ENCODE measurements at regions not wholly inside any gene's neighbourhood (a gene's known extent, or its start where the extent isn't known, plus 50 kb on each side); places are given as distances from the start of the nearest gene placed in this dataset.

DNA sequence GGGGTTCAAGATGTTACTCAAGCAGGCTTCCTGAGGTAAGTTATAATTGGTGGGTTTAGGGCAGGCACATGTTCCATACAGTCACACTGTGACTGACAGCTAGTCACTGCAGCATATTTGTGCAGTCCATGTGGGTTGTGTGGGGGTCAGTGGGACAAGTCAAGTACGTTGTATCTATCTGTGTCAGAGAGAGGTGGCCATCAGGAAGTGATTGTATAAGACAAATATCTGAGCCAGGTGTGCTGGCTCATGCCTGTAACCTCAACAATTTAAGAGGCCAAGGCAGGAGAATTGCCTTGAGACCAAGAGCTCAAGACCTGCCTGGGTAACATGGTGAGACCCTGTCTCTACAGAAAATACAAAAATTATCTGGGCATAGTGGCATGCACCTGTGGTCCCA is 509.3 kb downstream of the CENPC start:
- TF ChIP-seq, protein P1, sequence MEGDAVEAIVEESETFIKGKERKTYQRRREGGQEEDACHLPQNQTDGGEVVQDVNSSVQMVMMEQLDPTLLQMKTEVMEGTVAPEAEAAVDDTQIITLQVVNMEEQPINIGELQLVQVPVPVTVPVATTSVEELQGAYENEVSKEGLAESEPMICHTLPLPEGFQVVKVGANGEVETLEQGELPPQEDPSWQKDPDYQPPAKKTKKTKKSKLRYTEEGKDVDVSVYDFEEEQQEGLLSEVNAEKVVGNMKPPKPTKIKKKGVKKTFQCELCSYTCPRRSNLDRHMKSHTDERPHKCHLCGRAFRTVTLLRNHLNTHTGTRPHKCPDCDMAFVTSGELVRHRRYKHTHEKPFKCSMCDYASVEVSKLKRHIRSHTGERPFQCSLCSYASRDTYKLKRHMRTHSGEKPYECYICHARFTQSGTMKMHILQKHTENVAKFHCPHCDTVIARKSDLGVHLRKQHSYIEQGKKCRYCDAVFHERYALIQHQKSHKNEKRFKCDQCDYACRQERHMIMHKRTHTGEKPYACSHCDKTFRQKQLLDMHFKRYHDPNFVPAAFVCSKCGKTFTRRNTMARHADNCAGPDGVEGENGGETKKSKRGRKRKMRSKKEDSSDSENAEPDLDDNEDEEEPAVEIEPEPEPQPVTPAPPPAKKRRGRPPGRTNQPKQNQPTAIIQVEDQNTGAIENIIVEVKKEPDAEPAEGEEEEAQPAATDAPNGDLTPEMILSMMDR (conservative IDR thresholded peaks at IDR 0.05), result no peak
- H3K27me3 Mint-ChIP-seq, result no peaks in the 10 kb centered on the region
- no peaks in the 10 kb centered on the region for H3K36me3 Mint-ChIP-seq
- H3K4me1 Mint-ChIP-seq (ENCODE audit: unreplicated experiment), result no peaks in the 10 kb centered on the region
- no peak for DNase-seq (ENCODE audit: extremely low spot score, unreplicated experiment)
- no peak overlapping the region for H3K4me3 Mint-ChIP-seq
- H3K27ac Mint-ChIP-seq, result no peak overlapping the region
- peaks cover 5% of the 10 kb centered on the region for H3K9me3 Mint-ChIP-seq

DNA sequence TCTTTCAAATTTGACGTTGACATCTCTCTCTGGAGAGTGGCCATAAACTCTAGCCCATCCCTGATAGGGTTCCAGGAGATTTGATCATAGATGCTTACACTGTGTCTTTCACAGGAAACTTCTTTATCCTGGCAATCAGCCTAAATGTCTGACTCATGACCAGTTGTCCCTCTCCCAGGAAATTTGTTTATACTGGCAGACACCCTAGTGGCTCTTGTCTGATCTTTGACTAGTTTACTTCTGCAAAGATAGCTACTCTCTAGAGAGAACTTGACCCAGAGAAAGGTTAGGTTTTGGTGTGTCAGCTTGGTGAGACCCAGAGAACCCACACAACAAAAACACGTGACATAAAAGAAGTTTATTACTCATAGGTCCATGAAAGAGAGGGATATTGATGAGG is 509.8 kb downstream of the CENPC start:
- no peaks in the 10 kb centered on the region for H3K27me3 Mint-ChIP-seq
- H3K4me1 Mint-ChIP-seq (ENCODE audit: unreplicated experiment), result no peaks in the 10 kb centered on the region
- DNase-seq (ENCODE audit: extremely low spot score, unreplicated experiment), result no peak
- TF ChIP-seq, protein P1 (conservative IDR thresholded peaks at IDR 0.05), result no peak
- H3K9me3 Mint-ChIP-seq, result peaks cover 5% of the 10 kb centered on the region
- no peak overlapping the region for H3K27ac Mint-ChIP-seq
- no peak overlapping the region for H3K4me3 Mint-ChIP-seq
- H3K36me3 Mint-ChIP-seq, result no peaks in the 10 kb centered on the region

DNA sequence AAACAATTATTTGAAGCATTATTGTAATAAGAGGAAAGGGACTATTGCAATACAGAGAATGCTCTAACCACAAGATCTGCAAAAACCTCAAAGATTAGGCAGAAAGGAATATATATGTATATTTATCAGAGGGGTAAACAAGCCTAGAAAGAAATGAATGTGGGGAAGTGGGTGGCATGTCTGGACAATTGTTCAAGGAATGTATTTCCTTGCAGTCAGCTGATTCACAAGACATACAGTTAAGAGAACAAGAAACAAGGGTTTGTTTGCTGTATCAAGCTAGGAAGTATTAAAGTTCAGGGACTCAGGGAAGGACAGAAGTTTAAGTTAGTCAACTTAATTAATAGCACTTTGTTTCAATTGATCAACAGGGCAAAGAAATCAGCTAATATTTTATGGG is 514.7 kb downstream of the CENPC start:
- TF ChIP-seq, protein P1 (conservative IDR thresholded peaks at IDR 0.05), result no peak
- DNase-seq (ENCODE audit: extremely low spot score, unreplicated experiment), result no peak
- no peak overlapping the region for H3K4me3 Mint-ChIP-seq

DNA sequence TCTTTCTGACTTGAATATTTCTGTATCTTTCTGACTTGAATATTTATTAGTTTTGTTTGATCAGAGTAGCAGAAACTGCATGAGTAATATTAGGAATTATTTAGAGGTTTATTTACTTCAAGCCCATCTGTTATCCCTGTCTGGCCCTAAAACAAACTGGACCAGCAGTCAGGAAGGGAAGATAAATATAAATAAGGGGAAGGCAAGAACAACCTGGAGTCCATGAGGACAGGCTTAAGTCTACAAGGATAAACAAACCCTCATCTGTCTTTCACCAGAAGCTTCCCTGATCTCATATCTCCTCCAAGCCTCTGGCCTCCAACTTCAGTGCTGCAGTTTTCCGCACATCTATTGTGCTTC is 524.9 kb downstream of the CENPC start:
- no peak overlapping the region for H3K4me3 Mint-ChIP-seq
- TF ChIP-seq, protein P1 (conservative IDR thresholded peaks at IDR 0.05), result no peak
- no peak overlapping the region for H3K27ac Mint-ChIP-seq
- H3K36me3 Mint-ChIP-seq, result no peaks in the 10 kb centered on the region
- peaks cover 8% of the 10 kb centered on the region for H3K4me1 Mint-ChIP-seq (ENCODE audit: unreplicated experiment)
- DNase-seq (ENCODE audit: extremely low spot score, unreplicated experiment), result no peak
- peaks cover 7% of the 10 kb centered on the region for H3K9me3 Mint-ChIP-seq
- H3K27me3 Mint-ChIP-seq, result no peaks in the 10 kb centered on the region

More for the DNA sequence above, 514.7 kb downstream of the CENPC start:
- Mint-ChIP-seq H3K27me3 (no peaks in the 10 kb centered on the region), H3K4me1 (ENCODE audit: unreplicated experiment) (no peaks in the 10 kb centered on the region), H3K36me3 (no peaks in the 10 kb centered on the region), H3K9me3 (peaks cover 5% of the 10 kb centered on the region), H3K27ac (no peak overlapping the region)

DNA sequence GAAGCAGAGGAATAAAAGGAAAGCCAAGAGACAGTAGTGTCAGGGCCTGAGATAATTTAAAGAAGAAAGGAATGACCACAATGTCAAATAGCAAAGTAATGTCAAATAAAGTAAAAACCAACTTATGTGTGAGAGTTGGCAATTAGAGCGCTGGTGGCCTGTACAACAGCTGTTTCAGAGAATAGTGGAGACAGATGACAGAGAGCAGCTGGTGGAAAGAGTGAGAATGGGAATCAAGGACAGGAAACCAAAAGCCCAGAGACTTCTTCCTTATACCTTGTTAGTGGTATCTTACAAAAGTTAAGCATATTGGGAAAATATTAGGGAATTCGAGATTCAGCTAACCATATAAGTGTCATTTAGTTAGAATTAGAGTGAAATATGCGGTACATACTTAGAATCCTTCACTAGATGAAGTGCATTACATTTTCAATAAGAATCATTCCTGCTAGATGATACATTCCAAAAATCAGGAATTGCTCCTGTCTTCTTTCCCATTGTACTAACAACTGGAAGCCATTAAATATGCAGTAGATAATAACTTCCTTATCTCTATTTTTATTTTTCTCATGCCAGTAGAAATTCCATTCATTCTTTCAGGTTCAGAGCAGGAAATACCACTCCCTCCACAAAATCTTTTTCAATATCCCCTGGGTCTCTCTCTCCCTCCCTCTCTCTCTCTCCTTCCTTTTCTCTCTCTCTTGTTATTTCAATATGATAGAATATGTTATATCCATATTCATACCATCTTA is 525.4 kb downstream of the CENPC start:
- peaks cover 1% of the 10 kb centered on the region for H3K36me3 Mint-ChIP-seq
- TF ChIP-seq, protein P1 (conservative IDR thresholded peaks at IDR 0.05), result no peak
- H3K4me3 Mint-ChIP-seq, result no peak overlapping the region
- H3K4me1 Mint-ChIP-seq (ENCODE audit: unreplicated experiment), result peaks cover 8% of the 10 kb centered on the region
- no peak for DNase-seq (ENCODE audit: extremely low spot score, unreplicated experiment)
- peaks cover 10% of the 10 kb centered on the region for H3K9me3 Mint-ChIP-seq
- no peaks in the 10 kb centered on the region for H3K27me3 Mint-ChIP-seq
- H3K27ac Mint-ChIP-seq, result no peak overlapping the region
